SK-N-SH treated with all-trans-retinoic acid at 6 μM for 48 hours (cell line): ENCODE measurements at regions not wholly inside any gene's neighbourhood (a gene's known extent, or its start where the extent isn't known, plus 50 kb on each side); places are given as distances from the start of the nearest gene placed in this dataset.

Source experiments
- ESRRG ChIP-seq: fragments of 250-450 bp; sonication (Bioruptor Pico); IDR thresholded peaks from 2 replicates; pipeline ENCODE4 v1.6.1; 2021; ENCODE audit warnings: mild to moderate bottlenecking
- PPARA ChIP-seq: fragments of 250-450 bp; sonication (Bioruptor Pico); IDR thresholded peaks from 2 replicates; pipeline ENCODE4 v1.5.0; 2020; ENCODE audit warnings: mild to moderate bottlenecking, borderline replicate concordance
- TCF4 ChIP-seq: fragments of 250-450 bp; sonication (Bioruptor Pico); IDR thresholded peaks from 2 replicates; pipeline ENCODE4 v1.8.0; 2021; ENCODE audit warnings: mild to moderate bottlenecking, moderate library complexity, borderline replicate concordance
- ZNF565 ChIP-seq: fragments of 450-650 bp; formaldehyde crosslinking; conservative IDR thresholded peaks from 2 replicates; pipeline ENCODE4 v1.5.0; 2020; ENCODE audit warnings: low read depth, mild to moderate bottlenecking, moderate library complexity
- TF ChIP-seq, protein P1 (sequence below): fragments of 250-450 bp; sonication (Bioruptor Pico); IDR thresholded peaks from 2 replicates; pipeline ENCODE4 v1.8.0; 2020; ENCODE audit warnings: mild to moderate bottlenecking, moderate library complexity, borderline replicate concordance
- TF ChIP-seq, protein P2 (sequence below): fragments of 250-450 bp; sonication (Bioruptor Pico); IDR thresholded peaks from 2 replicates; pipeline ENCODE4 v1.5.1; 2020; ENCODE audit warnings: low read depth, mild to moderate bottlenecking, moderate library complexity

DNA sequence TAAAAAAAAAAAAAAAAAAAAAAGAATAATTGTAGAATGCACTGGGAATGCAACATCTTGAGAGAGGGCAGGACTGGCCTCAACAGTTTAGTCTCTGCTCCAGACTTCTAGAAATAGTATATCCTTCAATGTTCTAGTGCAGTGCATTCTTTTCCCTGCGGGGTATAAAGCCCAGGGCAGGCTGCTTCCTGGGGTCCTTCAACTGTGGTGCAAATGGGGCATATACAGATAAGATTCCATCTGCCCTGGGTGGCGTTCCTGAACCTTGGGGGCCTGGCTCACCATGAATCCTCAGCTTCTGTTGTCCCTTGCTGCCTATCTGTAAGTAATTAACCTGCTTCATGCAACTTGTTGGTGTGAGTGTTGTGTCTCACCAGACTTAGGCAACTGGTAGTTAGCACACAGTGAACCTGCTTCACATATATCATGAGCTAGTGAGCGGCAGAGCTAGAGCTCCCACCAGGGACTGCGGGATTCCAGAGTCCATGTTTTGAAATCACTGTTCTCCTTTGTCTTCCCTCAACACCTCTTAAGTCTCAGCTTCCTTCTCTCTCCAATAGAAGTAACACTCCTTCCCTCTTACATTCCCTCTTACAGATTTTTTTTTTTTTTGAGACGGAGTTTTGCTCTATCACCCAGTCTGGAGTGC lies 177.6 kb downstream of the SUDS3 start:
- TF ChIP-seq TCF4 (no peak), ESRRG (CRISPR knock-in tag) (no peak), PPARA (CRISPR knock-in tag) (no peak), ZNF565 (CRISPR knock-in tag) (no peak)
- TF ChIP-seq, protein P1, sequence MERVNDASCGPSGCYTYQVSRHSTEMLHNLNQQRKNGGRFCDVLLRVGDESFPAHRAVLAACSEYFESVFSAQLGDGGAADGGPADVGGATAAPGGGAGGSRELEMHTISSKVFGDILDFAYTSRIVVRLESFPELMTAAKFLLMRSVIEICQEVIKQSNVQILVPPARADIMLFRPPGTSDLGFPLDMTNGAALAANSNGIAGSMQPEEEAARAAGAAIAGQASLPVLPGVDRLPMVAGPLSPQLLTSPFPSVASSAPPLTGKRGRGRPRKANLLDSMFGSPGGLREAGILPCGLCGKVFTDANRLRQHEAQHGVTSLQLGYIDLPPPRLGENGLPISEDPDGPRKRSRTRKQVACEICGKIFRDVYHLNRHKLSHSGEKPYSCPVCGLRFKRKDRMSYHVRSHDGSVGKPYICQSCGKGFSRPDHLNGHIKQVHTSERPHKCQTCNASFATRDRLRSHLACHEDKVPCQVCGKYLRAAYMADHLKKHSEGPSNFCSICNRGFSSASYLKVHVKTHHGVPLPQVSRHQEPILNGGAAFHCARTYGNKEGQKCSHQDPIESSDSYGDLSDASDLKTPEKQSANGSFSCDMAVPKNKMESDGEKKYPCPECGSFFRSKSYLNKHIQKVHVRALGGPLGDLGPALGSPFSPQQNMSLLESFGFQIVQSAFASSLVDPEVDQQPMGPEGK (CRISPR knock-in tag) = no peak
- TF ChIP-seq, protein P2, sequence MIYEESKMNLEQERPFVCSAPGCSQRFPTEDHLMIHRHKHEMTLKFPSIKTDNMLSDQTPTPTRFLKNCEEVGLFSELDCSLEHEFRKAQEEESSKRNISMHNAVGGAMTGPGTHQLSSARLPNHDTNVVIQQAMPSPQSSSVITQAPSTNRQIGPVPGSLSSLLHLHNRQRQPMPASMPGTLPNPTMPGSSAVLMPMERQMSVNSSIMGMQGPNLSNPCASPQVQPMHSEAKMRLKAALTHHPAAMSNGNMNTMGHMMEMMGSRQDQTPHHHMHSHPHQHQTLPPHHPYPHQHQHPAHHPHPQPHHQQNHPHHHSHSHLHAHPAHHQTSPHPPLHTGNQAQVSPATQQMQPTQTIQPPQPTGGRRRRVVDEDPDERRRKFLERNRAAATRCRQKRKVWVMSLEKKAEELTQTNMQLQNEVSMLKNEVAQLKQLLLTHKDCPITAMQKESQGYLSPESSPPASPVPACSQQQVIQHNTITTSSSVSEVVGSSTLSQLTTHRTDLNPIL = no peak
